Parathyroid adenoma (tissue), 2 donors: ENCODE measurements at regions not wholly inside any gene's neighbourhood (a gene's known extent, or its start where the extent isn't known, plus 50 kb on each side); places are given as distances from the start of the nearest gene placed in this dataset.
"Not testable (repeated sequence)": the region's sequence is repeated elsewhere in the genome, so short reads cannot be mapped to it uniquely, and the experiment has no call there.

Experiments
- H2AFZ ChIP-seq: fragments of 300-600 bp; sonication (generic); one replicate; pipeline ENCODE4 v1.7.0; 2017; ENCODE audit warnings: antibody characterized with exemption, mild to moderate bottlenecking
- H3K27ac ChIP-seq: fragments of 300-600 bp; sonication (generic); one replicate; pipeline ENCODE4 v1.7.0; 2017
- H3K27me3 ChIP-seq: fragments of 300-600 bp; sonication (generic); one replicate; pipeline ENCODE4 v1.7.0; 2017; ENCODE audit warnings: low read length; ENCODE audit not compliant: control insufficient read depth, insufficient read depth
- H3K36me3 ChIP-seq: fragments of 300-600 bp; sonication (generic); one replicate; pipeline ENCODE4 v1.7.0; 2017; ENCODE audit warnings: low read length; ENCODE audit not compliant: control insufficient read depth, insufficient read depth
- H3K4me1 ChIP-seq: fragments of 300-600 bp; sonication (generic); one replicate; pipeline ENCODE4 v1.7.0; 2017; ENCODE audit warnings: control low read depth
- H3K4me2 ChIP-seq: fragments of 300-600 bp; sonication (generic); one replicate; pipeline ENCODE4 v1.7.0; 2017; ENCODE audit warnings: low read length
- H3K4me3 ChIP-seq: fragments of 300-600 bp; sonication (generic); one replicate; pipeline ENCODE4 v1.7.0; 2017; ENCODE audit warnings: low read depth, low read length
- H3K79me2 ChIP-seq: fragments of 300-600 bp; sonication (generic); one replicate; pipeline ENCODE4 v1.7.0; 2017; ENCODE audit warnings: control low read depth
- H3K9ac ChIP-seq: fragments of 300-600 bp; sonication (generic); one replicate; pipeline ENCODE4 v1.7.0; 2017; ENCODE audit warnings: mild to moderate bottlenecking
- H3K9me3 ChIP-seq: fragments of 300-600 bp; sonication (generic); one replicate; pipeline ENCODE4 v1.7.0; 2017; ENCODE audit warnings: low read length; ENCODE audit not compliant: control insufficient read depth
- TF ChIP-seq, protein P1 (sequence below): fragments of 300-600 bp; sonication (generic); IDR thresholded peaks from one replicate; pipeline ENCODE4 v1.7.0; 2017; ENCODE audit warnings: antibody characterized with exemption, mild to moderate bottlenecking
- donor health status: primary hyperparathyroidism.

GRCh38 chr9:129541270-129541669 lies 79.6 kb downstream of the C9orf50 start:
- TF ChIP-seq, protein P1, sequence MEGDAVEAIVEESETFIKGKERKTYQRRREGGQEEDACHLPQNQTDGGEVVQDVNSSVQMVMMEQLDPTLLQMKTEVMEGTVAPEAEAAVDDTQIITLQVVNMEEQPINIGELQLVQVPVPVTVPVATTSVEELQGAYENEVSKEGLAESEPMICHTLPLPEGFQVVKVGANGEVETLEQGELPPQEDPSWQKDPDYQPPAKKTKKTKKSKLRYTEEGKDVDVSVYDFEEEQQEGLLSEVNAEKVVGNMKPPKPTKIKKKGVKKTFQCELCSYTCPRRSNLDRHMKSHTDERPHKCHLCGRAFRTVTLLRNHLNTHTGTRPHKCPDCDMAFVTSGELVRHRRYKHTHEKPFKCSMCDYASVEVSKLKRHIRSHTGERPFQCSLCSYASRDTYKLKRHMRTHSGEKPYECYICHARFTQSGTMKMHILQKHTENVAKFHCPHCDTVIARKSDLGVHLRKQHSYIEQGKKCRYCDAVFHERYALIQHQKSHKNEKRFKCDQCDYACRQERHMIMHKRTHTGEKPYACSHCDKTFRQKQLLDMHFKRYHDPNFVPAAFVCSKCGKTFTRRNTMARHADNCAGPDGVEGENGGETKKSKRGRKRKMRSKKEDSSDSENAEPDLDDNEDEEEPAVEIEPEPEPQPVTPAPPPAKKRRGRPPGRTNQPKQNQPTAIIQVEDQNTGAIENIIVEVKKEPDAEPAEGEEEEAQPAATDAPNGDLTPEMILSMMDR = no peak
- no peak overlapping the region for H3K4me3 ChIP-seq
- no peaks in the 10 kb centered on the region for H3K4me1 ChIP-seq
- H3K9me3 ChIP-seq = no peaks in the 10 kb centered on the region
- no peaks in the 10 kb centered on the region for H3K27me3 ChIP-seq
- no peak overlapping the region for H3K27ac ChIP-seq
- H3K79me2 ChIP-seq = no peaks in the 10 kb centered on the region
- no peak overlapping the region for H2AFZ ChIP-seq
- H3K36me3 ChIP-seq = no peaks in the 10 kb centered on the region
- H3K4me2 ChIP-seq = no peak overlapping the region
- H3K9ac ChIP-seq = no peak overlapping the region

GRCh38 chr9:129539446-129539845 lies 81.5 kb downstream of the C9orf50 start:
- TF ChIP-seq, protein P1 = no peak
- Histone ChIP-seq H3K4me3 (no peak overlapping the region), H3K79me2 (no peaks in the 10 kb centered on the region), H3K9me3 (no peaks in the 10 kb centered on the region), H3K36me3 (no peaks in the 10 kb centered on the region), H3K27ac (no peak overlapping the region), H3K4me1 (no peaks in the 10 kb centered on the region), H3K9ac (no peak overlapping the region), H3K4me2 (no peak overlapping the region), H2AFZ (no peak overlapping the region), H3K27me3 (no peaks in the 10 kb centered on the region)

GRCh38 chr9:129531860-129532402 lies 89.0 kb downstream of the C9orf50 start:
- H3K4me2 ChIP-seq, H3K9me3 ChIP-seq, H3K79me2 ChIP-seq, H3K36me3 ChIP-seq, H3K27me3 ChIP-seq, H2AFZ ChIP-seq, H3K4me1 ChIP-seq, H3K4me3 ChIP-seq, H3K9ac ChIP-seq, H3K27ac ChIP-seq: not testable (repeated sequence)

GRCh38 chr9:129527955-129528354 lies 92.9 kb downstream of the C9orf50 start:
- not testable (repeated sequence) for H3K4me3 ChIP-seq, H3K27me3 ChIP-seq, H2AFZ ChIP-seq

DNA sequence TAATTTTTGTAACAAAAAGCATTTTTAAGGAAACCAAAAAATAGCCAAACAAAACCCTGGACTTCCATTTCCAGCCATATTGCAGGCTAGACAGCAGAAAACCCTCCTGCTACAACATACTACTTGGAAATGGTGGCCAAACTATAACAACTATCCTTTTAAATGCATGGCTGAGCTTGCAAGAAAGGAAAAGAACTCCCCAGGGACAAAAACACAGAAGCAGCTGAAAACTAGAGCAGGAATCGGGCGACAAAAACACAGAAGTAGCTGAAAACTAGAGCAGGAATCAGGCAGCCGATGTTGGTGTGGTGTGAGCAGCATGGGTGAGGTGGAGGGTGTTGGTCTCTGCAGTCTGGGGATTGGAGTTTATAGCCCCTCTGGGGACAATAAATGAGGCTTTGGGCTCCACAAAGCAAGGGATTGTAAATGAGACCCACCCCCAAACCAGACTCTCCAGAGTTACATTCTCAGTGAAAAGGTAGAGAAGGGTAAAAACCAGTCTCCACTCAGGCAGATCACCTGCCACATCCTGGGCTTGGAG lies 95.2 kb downstream of the C9orf50 start:
- Histone ChIP-seq H3K4me1 (no peaks in the 10 kb centered on the region), H2AFZ (no peak overlapping the region), H3K9me3 (no peaks in the 10 kb centered on the region), H3K9ac (no peak overlapping the region), H3K36me3 (no peaks in the 10 kb centered on the region), H3K4me2 (no peak overlapping the region), H3K27ac (no peak overlapping the region), H3K79me2 (no peaks in the 10 kb centered on the region), H3K4me3 (no peak overlapping the region), H3K27me3 (no peaks in the 10 kb centered on the region)
- TF ChIP-seq, protein P1 = no peak

More at GRCh38 chr9:129527955-129528354, 92.9 kb downstream of the C9orf50 start:
- H3K4me1 ChIP-seq, H3K9me3 ChIP-seq, H3K4me2 ChIP-seq, H3K36me3 ChIP-seq, H3K27ac ChIP-seq, H3K79me2 ChIP-seq, H3K9ac ChIP-seq: not testable (repeated sequence)
